IMR-90 (cell line): ENCODE measurements at regions not wholly inside any gene's neighbourhood (a gene's known extent, or its start where the extent isn't known, plus 50 kb on each side); places are given as distances from the start of the nearest gene placed in this dataset.

Experiments
- ATAC-seq: fragments of 200-7000 bp; cut with Tn5 transposase; 2 replicates; pipeline ENCODE4 v1.9.1; 2020; ENCODE audit warnings: low read depth, mild to moderate bottlenecking, moderate library complexity
- BruUV-seq: library from RNA; stranded (reverse); fragments of 400-500 nt; replicated peaks from 2 replicates; lab custom pipeline; 2021; lab: Mats Ljungman, UMichigan
- CTCF ChIA-PET: fragments of 300-600 bp; formaldehyde crosslinking; extraction: SDS; loops from one replicate; lab custom pipeline; 2021; ENCODE audit warnings: antibody characterized with exemption; lab: Yijun Ruan, JAX
- POLR2A ChIA-PET: fragments of 300-600 bp; sonication (Branson Sonifier 250); formaldehyde crosslinking; loops from one replicate; lab custom pipeline; 2022; ENCODE audit warnings: antibody characterized with exemption; ENCODE audit not compliant: unreplicated experiment; lab: Charles Lee
- DNase-seq: peaks from one replicate; pipeline ENCODE4 v3.0.0; 2013
- H2AFZ ChIP-seq: replicated peaks from 2 replicates; pipeline ENCODE3; 2013; ENCODE audit warnings: low read length, mild to moderate bottlenecking; ENCODE audit not compliant: poor library complexity
- H2AK5ac ChIP-seq: 2 replicates; pipeline ENCODE4 v1.6.1; 2013; ENCODE audit warnings: low read depth, low read length, inconsistent platforms
- H2AK9ac ChIP-seq: replicated peaks from 2 replicates; pipeline ENCODE3; 2013; ENCODE audit warnings: mild to moderate bottlenecking, low read depth, low read length, moderate library complexity; ENCODE audit not compliant: poor library complexity
- H2BK120ac ChIP-seq: 2 replicates; pipeline ENCODE4 v1.6.1; 2013; ENCODE audit warnings: low read depth, low read length, inconsistent platforms
- H2BK15ac ChIP-seq: 3 replicates; pipeline ENCODE4 v1.6.1; 2013; ENCODE audit warnings: low read depth, low read length, inconsistent platforms
- H2BK20ac ChIP-seq: 2 replicates; pipeline ENCODE4 v1.6.1; 2013; ENCODE audit warnings: low read depth, mild to moderate bottlenecking, inconsistent platforms, low read length, moderate library complexity
- H2BK5ac ChIP-seq: 2 replicates; pipeline ENCODE4 v1.6.1; 2013; ENCODE audit warnings: mild to moderate bottlenecking, low read depth, low read length, inconsistent platforms; ENCODE audit not compliant: poor library complexity, severe bottlenecking
- H3K14ac ChIP-seq: replicated peaks from 2 replicates; pipeline ENCODE4 v1.6.1; 2013; ENCODE audit warnings: low read depth, low read length, inconsistent platforms
- H3K18ac ChIP-seq: 2 replicates; pipeline ENCODE4 v1.6.1; 2013; ENCODE audit warnings: low read depth, low read length, control low read depth
- H3K23ac ChIP-seq: 2 replicates; pipeline ENCODE4 v1.6.1; 2013; ENCODE audit warnings: low read depth, low read length, inconsistent platforms
- H3K27ac ChIP-seq: 2 replicates; pipeline ENCODE4 v1.5.1; 2013; ENCODE audit warnings: mild to moderate bottlenecking, control low read depth, low read length; ENCODE audit not compliant: insufficient read depth
- H3K27me3 ChIP-seq: 2 replicates; pipeline ENCODE4 v1.6.1; 2013; ENCODE audit warnings: low read length; ENCODE audit not compliant: control insufficient read depth, insufficient read depth
- H3K36me3 ChIP-seq: 2 replicates; pipeline ENCODE4 v1.6.1; 2013; ENCODE audit warnings: low read length, mixed read lengths; ENCODE audit not compliant: control insufficient read depth, insufficient read depth
- H3K4ac ChIP-seq: 2 replicates; pipeline ENCODE4 v1.6.1; 2013; ENCODE audit warnings: low read depth, low read length, inconsistent platforms
- H3K4me1 ChIP-seq: 2 replicates; pipeline ENCODE4 v1.6.1; 2013; ENCODE audit warnings: low read length, mixed read lengths; ENCODE audit not compliant: control insufficient read depth, insufficient read depth
- H3K4me2 ChIP-seq: 2 replicates; pipeline ENCODE4 v1.6.1; 2013; ENCODE audit warnings: low read depth, mild to moderate bottlenecking, control low read depth, low read length, moderate library complexity
- H3K4me3 ChIP-seq: 2 replicates; pipeline ENCODE4 v1.5.1; 2013; ENCODE audit warnings: low read depth, mild to moderate bottlenecking, control low read depth, low read length, moderate library complexity; ENCODE audit not compliant: insufficient read depth
- H3K56ac ChIP-seq: 2 replicates; pipeline ENCODE4 v1.6.1; 2013; ENCODE audit warnings: low read length, inconsistent platforms; ENCODE audit not compliant: insufficient read depth; ENCODE audit errors: extremely low read depth
- H3K79me1 ChIP-seq, 2 experiments: 2 replicates each; pipeline ENCODE4 v1.6.1; 2013; ENCODE audit warnings: low read length in 2 of 2, inconsistent platforms in 1 of 2, low read depth in 1 of 2
- H3K9ac ChIP-seq: 2 replicates; pipeline ENCODE4 v1.6.1; 2013; ENCODE audit warnings: low read depth, low read length, control low read depth
- H3K9me1 ChIP-seq: 2 replicates; pipeline ENCODE4 v1.6.1; 2013; ENCODE audit warnings: low read length, inconsistent platforms; ENCODE audit not compliant: insufficient read depth
- H3K9me3 ChIP-seq: 2 replicates; pipeline ENCODE4 v1.6.1; 2013; ENCODE audit warnings: low read length; ENCODE audit not compliant: control insufficient read depth, insufficient read depth
- H4K20me1 ChIP-seq: 2 replicates; pipeline ENCODE4 v1.6.1; 2013; ENCODE audit warnings: low read length, inconsistent platforms; ENCODE audit not compliant: insufficient read depth
- H4K5ac ChIP-seq: 2 replicates; pipeline ENCODE4 v1.6.1; 2013; ENCODE audit warnings: mild to moderate bottlenecking, low read depth, low read length, control low read depth
- H4K8ac ChIP-seq, 2 experiments: 2 replicates each; pipeline ENCODE4 v1.6.1; 2013; ENCODE audit warnings: low read depth in 2 of 2, low read length in 2 of 2, control low read depth in 1 of 2, inconsistent platforms in 1 of 2
- H4K91ac ChIP-seq: 2 replicates; pipeline ENCODE4 v1.6.1; 2013; ENCODE audit warnings: low read depth, low read length, inconsistent platforms; ENCODE audit not compliant: insufficient read depth
- FOS ChIP-seq: fragments of 150-350 bp; IDR thresholded peaks from 2 replicates; pipeline ENCODE4 v1.6.1; 2016; ENCODE audit warnings: low read depth, low read length
- MXI1 ChIP-seq: IDR thresholded peaks from 2 replicates; pipeline ENCODE4 v1.6.1; 2012; ENCODE audit warnings: low read depth, mild to moderate bottlenecking, low read length, moderate library complexity, borderline replicate concordance
- POLR2A ChIP-seq: IDR thresholded peaks from 2 replicates; pipeline ENCODE4 v1.6.1; 2012; ENCODE audit warnings: mild to moderate bottlenecking, low read depth, low read length
- RAD21 ChIP-seq: IDR thresholded peaks from 2 replicates; pipeline ENCODE4 v1.6.1; 2012; ENCODE audit warnings: low read length, improper control_type of control experiment
- RCOR1 ChIP-seq: IDR thresholded peaks from 2 replicates; pipeline ENCODE4 v1.6.1; 2012; ENCODE audit warnings: mild to moderate bottlenecking, low read length, improper control_type of control experiment; ENCODE audit not compliant: insufficient replicate concordance
- RFX5 ChIP-seq: IDR thresholded peaks from 2 replicates; pipeline ENCODE4 v1.8.0; 2012; ENCODE audit warnings: low read depth, mild to moderate bottlenecking, low read length, moderate library complexity
- SMC3 ChIP-seq: fragments of 150-350 bp; IDR thresholded peaks from 2 replicates; pipeline ENCODE4 v1.6.1; 2016; ENCODE audit warnings: low read depth, mild to moderate bottlenecking, antibody characterized with exemption, low read length, moderate library complexity
- USF2 ChIP-seq: fragments of 150-350 bp; IDR thresholded peaks from 2 replicates; pipeline ENCODE4 v1.6.1; 2017; ENCODE audit warnings: mild to moderate bottlenecking, antibody characterized with exemption, low read length, low read depth
- WGBS, 2 experiments: methylation state at CpG; one replicate each; pipeline versions ENCODE4 v1.1.5 to v1.1.7; 2013; ENCODE audit warnings: missing lambda C conversion rate in 2 of 2; ENCODE audit not compliant: insufficient read length in 1 of 2; ENCODE audit errors: extremely low coverage in 2 of 2; 5-methylcytosine and 5-hydroxymethylcytosine counted together
- dilution Hi-C: fragments of 300-500 bp; cut with HindIII; formaldehyde crosslinking; loops from one replicate; pipeline ENCODE4 v1.14.3; 2018; ENCODE audit warnings: low sequenced_read_pairs; ENCODE audit not compliant: unreplicated experiment
- in situ Hi-C: fragments of 300-500 bp; cut with MboI; formaldehyde crosslinking; loops from 3 replicates; pipeline ENCODE4 v1.14.3; 2019; ENCODE audit warnings: low sequenced_read_pairs, inconsistent platforms, mixed read lengths
- intact Hi-C: fragments of 100-400 bp; cut with micrococcal nuclease; formaldehyde crosslinking; loops from 2 replicates; pipeline ENCODE4 v1.10.0; 2022
- TF ChIP-seq, protein P1 (sequence below): fragments of 150-350 bp; IDR thresholded peaks from 2 replicates; pipeline ENCODE4 v1.6.1; 2016; ENCODE audit warnings: low read depth, mild to moderate bottlenecking, low read length, moderate library complexity, borderline replicate concordance

DNA sequence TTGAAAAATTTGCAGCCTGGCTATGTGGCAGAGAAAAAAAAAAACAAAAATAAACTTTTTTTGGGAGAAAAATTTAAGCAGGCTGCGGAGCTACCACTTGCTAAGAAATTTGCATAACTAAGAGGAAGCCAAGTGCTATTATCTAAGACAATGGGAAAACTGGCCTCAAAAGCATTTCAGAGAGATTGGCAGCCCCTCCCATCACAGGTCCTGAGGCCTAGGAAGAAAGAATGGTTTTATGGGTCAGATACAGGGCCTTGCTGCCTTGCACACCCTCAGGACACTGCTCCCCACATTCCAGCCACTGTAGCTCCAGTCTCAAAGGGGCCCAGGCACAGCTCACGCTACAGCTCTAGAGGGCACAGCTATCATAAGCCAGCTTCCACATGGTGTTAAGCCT, 777.9 kb downstream of the TENT5A start:
- POLR2A ChIA-PET, result no interaction called here

More for the DNA sequence above, 777.9 kb downstream of the TENT5A start:
- Histone ChIP-seq H3K4me1 (no peaks in the 10 kb centered on the region), H3K27me3 (no peaks in the 10 kb centered on the region), H4K8ac (no peak overlapping the region), H3K36me3 (no peaks in the 10 kb centered on the region), H2AK5ac (no peak overlapping the region), H3K79me1 (no peaks in the 10 kb centered on the region), H2BK20ac (no peak overlapping the region), H3K27ac (no peak overlapping the region), H4K5ac (no peak overlapping the region), H3K14ac (no peak overlapping the region), H3K4me2 (no peak overlapping the region), H2AK9ac (no peak overlapping the region), H2BK120ac (no peak overlapping the region), H3K4ac (no peak overlapping the region), H3K4me3 (no peak overlapping the region), H2BK5ac (no peak overlapping the region), H4K91ac (no peak overlapping the region), H3K18ac (no peak overlapping the region), H4K20me1 (no peaks in the 10 kb centered on the region), H3K9me1 (no peaks in the 10 kb centered on the region), H3K9me3 (no peaks in the 10 kb centered on the region), H3K9ac (no peak overlapping the region), H2BK15ac (no peak overlapping the region), H2AFZ (no peak overlapping the region), H3K23ac (no peak overlapping the region), H3K56ac (no peak overlapping the region)
- CTCF ChIA-PET, result no interaction called here
- dilution Hi-C loops, result no loop called here
- TF ChIP-seq POLR2A (no peak), MXI1 (no peak), RCOR1 (no peak), FOS (no peak), RFX5 (no peak), SMC3 (no peak), USF2 (no peak), RAD21 (no peak)
- TF ChIP-seq, protein P1, sequence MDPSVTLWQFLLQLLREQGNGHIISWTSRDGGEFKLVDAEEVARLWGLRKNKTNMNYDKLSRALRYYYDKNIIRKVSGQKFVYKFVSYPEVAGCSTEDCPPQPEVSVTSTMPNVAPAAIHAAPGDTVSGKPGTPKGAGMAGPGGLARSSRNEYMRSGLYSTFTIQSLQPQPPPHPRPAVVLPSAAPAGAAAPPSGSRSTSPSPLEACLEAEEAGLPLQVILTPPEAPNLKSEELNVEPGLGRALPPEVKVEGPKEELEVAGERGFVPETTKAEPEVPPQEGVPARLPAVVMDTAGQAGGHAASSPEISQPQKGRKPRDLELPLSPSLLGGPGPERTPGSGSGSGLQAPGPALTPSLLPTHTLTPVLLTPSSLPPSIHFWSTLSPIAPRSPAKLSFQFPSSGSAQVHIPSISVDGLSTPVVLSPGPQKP, result no peak
- in situ Hi-C loops, result no loop called here
- DNase-seq (no peak), ATAC-seq (no peak)
- BruUV-seq, result no TSS peak
- WGBS, 2 experiments, result no CpG with 5 or more reads among the region's 2 CpGs
- intact Hi-C loops, result no loop called here
